Vagina (tissue), 2 donors: ENCODE measurements at regions not wholly inside any gene's neighbourhood (a gene's known extent, or its start where the extent isn't known, plus 50 kb on each side); places are given as distances from the start of the nearest gene placed in this dataset.

Experiments used
- DNase-seq, 2 donors: peaks; one replicate each; pipeline ENCODE4 v3.0.0-alpha.2; 2017; ENCODE audit errors: extremely low spot score in 2 of 2
- H3K27ac ChIP-seq: fragments of 200-600 bp; sonication (generic); one replicate; pipeline ENCODE4 v1.5.1; 2019
- H3K27me3 ChIP-seq: fragments of 200-600 bp; sonication (generic); one replicate; pipeline ENCODE4 v1.5.1; 2019
- H3K36me3 ChIP-seq, 2 donors: fragments of 200-600 bp; sonication (generic); one replicate each; pipeline ENCODE4 v1.5.1; 2017 to 2019
- H3K4me1 ChIP-seq: fragments of 200-600 bp; sonication (generic); one replicate; pipeline ENCODE4 v1.5.1; 2019
- H3K4me3 ChIP-seq, 2 donors: fragments of 200-600 bp; sonication (generic); 1 replicate in 1 of 2; 2 replicates in 1 of 2; pipeline ENCODE4 v1.5.1; 2016 to 2019
- H3K9me3 ChIP-seq: fragments of 200-600 bp; sonication (generic); one replicate; pipeline ENCODE4 v1.5.1; 2019
- CTCF ChIP-seq, 3 experiments: fragments of 450-650 bp in 2 of 3; fragments of 200-600 bp in 1 of 3; sonication (generic) in 1 of 3; IDR thresholded peaks; one replicate each; pipeline ENCODE4 v1.5.1; 2017 to 2019; ENCODE audit warnings: antibody characterized with exemption in 3 of 3, mild to moderate bottlenecking in 2 of 3, moderate library complexity in 2 of 3
- POLR2A ChIP-seq, 2 donors: fragments of 450-650 bp; IDR thresholded peaks; one replicate each; pipeline ENCODE4 v1.6.1; 2017; ENCODE audit warnings: antibody characterized with exemption in 2 of 2, mild to moderate bottlenecking in 2 of 2, moderate library complexity in 2 of 2
- POLR2AphosphoS5 ChIP-seq, 2 donors: sonication (generic); formaldehyde crosslinking; IDR thresholded peaks; one replicate each; pipeline ENCODE4 v1.9.0; 2017; ENCODE audit warnings: antibody characterized with exemption in 2 of 2, mild to moderate bottlenecking in 2 of 2, low read depth in 1 of 2; ENCODE audit not compliant: insufficient read depth in 1 of 2
- intact Hi-C: fragments of 100-400 bp; cut with DNase I; formaldehyde crosslinking; loops from one replicate; pipeline ENCODE4 v1.15.1; 2023

GRCh38 chr3:61356685-61357084 lies 105.4 kb upstream of the FHIT start:
- Histone ChIP-seq H3K4me1 (peaks cover 6% of the 10 kb centered on the region), H3K9me3 (no peaks in the 10 kb centered on the region), H3K27ac (no peak overlapping the region), H3K36me3 (no peaks in the 10 kb centered on the region), H3K4me3 (no peak overlapping the region), H3K27me3 (no peaks in the 10 kb centered on the region)
- DNase-seq, result no peak
- TF ChIP-seq POLR2AphosphoS5 (IDR thresholded peaks at IDR 0.05; ENCODE audit: insufficient read depth in 1 of 2, low read depth in 1 of 2) (no peak), CTCF (IDR thresholded peaks at IDR 0.05) (no peak), POLR2A (IDR thresholded peaks at IDR 0.05) (no peak)
- intact Hi-C loops, result no loop called here

GRCh38 chr3:61357902-61358301 lies 106.7 kb upstream of the FHIT start:
- Histone ChIP-seq H3K27me3 (no peaks in the 10 kb centered on the region), H3K4me3 (no peak overlapping the region), H3K27ac (no peak overlapping the region), H3K9me3 (no peaks in the 10 kb centered on the region), H3K4me1 (peaks cover 6% of the 10 kb centered on the region), H3K36me3 (no peaks in the 10 kb centered on the region)
- intact Hi-C loops, result no loop called here
- no peak for DNase-seq
- TF ChIP-seq POLR2AphosphoS5 (IDR thresholded peaks at IDR 0.05; ENCODE audit: insufficient read depth in 1 of 2, low read depth in 1 of 2), result no peak
- no peak for TF ChIP-seq CTCF (IDR thresholded peaks at IDR 0.05)
- TF ChIP-seq POLR2A (IDR thresholded peaks at IDR 0.05), result no peak

- Histone ChIP-seq H3K9me3 (no peaks in the 10 kb centered on the region), H3K4me1 (peaks cover 6% of the 10 kb centered on the region), H3K4me3 (no peak overlapping the region), H3K27me3 (no peaks in the 10 kb centered on the region), H3K27ac (no peak overlapping the region), H3K36me3 (no peaks in the 10 kb centered on the region)
- intact Hi-C loops, result no loop called here
- no peak for TF ChIP-seq POLR2A (IDR thresholded peaks at IDR 0.05)
- no peak for DNase-seq
These were observed 107.1 kb upstream of the FHIT start for GRCh38 chr3:61358364-61358763.

GRCh38 chr3:61360297-61360965 lies 109.2 kb upstream of the FHIT start:
- Histone ChIP-seq H3K4me3 (no peak overlapping the region), H3K4me1 (peaks cover 6% of the 10 kb centered on the region), H3K27ac (no peak overlapping the region), H3K36me3 (no peaks in the 10 kb centered on the region), H3K27me3 (no peaks in the 10 kb centered on the region), H3K9me3 (no peaks in the 10 kb centered on the region)
- no peak for DNase-seq
- intact Hi-C loops, result no loop called here
- TF ChIP-seq POLR2AphosphoS5 (IDR thresholded peaks at IDR 0.05; ENCODE audit: insufficient read depth in 1 of 2, low read depth in 1 of 2) (no peak), CTCF (IDR thresholded peaks at IDR 0.05) (no peak), POLR2A (IDR thresholded peaks at IDR 0.05) (no peak)

- no peaks in the 10 kb centered on the region for H3K36me3 ChIP-seq
- H3K27ac ChIP-seq, result no peak overlapping the region
- no peak for DNase-seq
- intact Hi-C loops, result loop anchor here (10.0 kb wide), 1 partner anchor 1065 kb away; no protein-coding TSS in a partner anchor
- H3K9me3 ChIP-seq, result no peaks in the 10 kb centered on the region
- no peak overlapping the region for H3K4me3 ChIP-seq
- no peaks in the 10 kb centered on the region for H3K27me3 ChIP-seq
- no peaks in the 10 kb centered on the region for H3K4me1 ChIP-seq
- no peak for TF ChIP-seq POLR2A (IDR thresholded peaks at IDR 0.05)
- no peak for TF ChIP-seq POLR2AphosphoS5 (IDR thresholded peaks at IDR 0.05; ENCODE audit: insufficient read depth in 1 of 2, low read depth in 1 of 2)
- TF ChIP-seq CTCF (IDR thresholded peaks at IDR 0.05), result no peak
These were observed 118.4 kb upstream of the FHIT start for GRCh38 chr3:61369678-61370077.
